IPS DF 6.9 (cell line): ENCODE measurements at regions not wholly inside any gene's neighbourhood (a gene's known extent, or its start where the extent isn't known, plus 50 kb on each side); places are given as distances from the start of the nearest gene placed in this dataset.
"Not testable (repeated sequence)": the region's sequence is repeated elsewhere in the genome, so short reads cannot be mapped to it uniquely, and the experiment has no call there.

Experiments used
- DNase-seq: peaks from one replicate; pipeline ENCODE4 v3.0.0-alpha.2; 2013; ENCODE audit warnings: low read depth, low spot score
- H3K27ac ChIP-seq: one replicate; pipeline ENCODE4 v1.5.1; 2013; ENCODE audit warnings: low read length, control low read depth
- H3K27me3 ChIP-seq: 2 replicates; pipeline ENCODE4 v1.6.1; 2013; ENCODE audit warnings: mild to moderate bottlenecking, low read length; ENCODE audit not compliant: control insufficient read depth, insufficient read depth
- H3K36me3 ChIP-seq: 2 replicates; pipeline ENCODE4 v1.6.1; 2013; ENCODE audit warnings: low read length; ENCODE audit not compliant: control insufficient read depth, insufficient read depth
- H3K4me1 ChIP-seq: 2 replicates; pipeline ENCODE4 v1.6.1; 2013; ENCODE audit warnings: low read length; ENCODE audit not compliant: control insufficient read depth, insufficient read depth
- H3K4me3 ChIP-seq: 2 replicates; pipeline ENCODE4 v1.5.1; 2013; ENCODE audit warnings: mild to moderate bottlenecking, low read length
- H3K9me3 ChIP-seq: 2 replicates; pipeline ENCODE4 v1.6.1; 2013; ENCODE audit warnings: low read length, inconsistent platforms; ENCODE audit not compliant: control insufficient read depth, insufficient read depth
- WGBS: extraction: QIAGEN DNeasy Blood & Tissue Kit; methylation state at CpG from one replicate; pipeline ENCODE4 v1.1.7; 2013; ENCODE audit warnings: mixed read lengths, missing lambda C conversion rate; ENCODE audit not compliant: insufficient read length, insufficient coverage; 5-methylcytosine and 5-hydroxymethylcytosine counted together

- H3K4me1 ChIP-seq, H3K4me3 ChIP-seq, H3K36me3 ChIP-seq, DNase-seq, H3K27ac ChIP-seq, H3K9me3 ChIP-seq, H3K27me3 ChIP-seq: not testable (repeated sequence)
- whole genome bisulfite sequencing: no CpG with 5 or more reads among the region's 5 CpGs
These were observed 117.1 kb upstream of the ECI2 start for GRCh38 chr6:4252445-4252844.

DNA sequence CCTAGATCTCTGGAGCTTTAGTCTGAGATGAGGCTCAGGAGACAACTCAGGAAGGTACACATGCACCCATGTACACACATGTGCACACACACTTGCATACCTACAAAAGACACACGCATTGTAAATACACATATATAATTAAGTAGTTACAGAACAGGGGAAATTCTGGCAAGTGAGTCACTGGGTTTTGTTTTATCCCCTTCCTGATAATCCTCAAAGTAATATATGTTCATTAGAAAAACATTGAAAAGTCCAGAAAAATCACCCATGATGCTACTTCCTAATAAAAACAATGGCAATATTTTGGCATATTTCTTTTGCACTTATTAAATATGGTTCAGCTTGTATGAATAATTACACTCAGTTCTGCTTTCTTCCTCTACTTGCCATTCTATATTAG, 115.3 kb upstream of the ECI2 start:
- WGBS: no CpG with 5 or more reads among the region's 1 CpG
- Histone ChIP-seq H3K27me3 (no peaks in the 10 kb centered on the region), H3K4me1 (no peaks in the 10 kb centered on the region), H3K9me3 (no peaks in the 10 kb centered on the region), H3K4me3 (no peak overlapping the region), H3K27ac (no peak overlapping the region), H3K36me3 (no peaks in the 10 kb centered on the region)
- no peak for DNase-seq

- not testable (repeated sequence) for H3K4me1 ChIP-seq, H3K4me3 ChIP-seq, H3K36me3 ChIP-seq, H3K9me3 ChIP-seq, H3K27ac ChIP-seq, DNase-seq, H3K27me3 ChIP-seq
- WGBS: no CpG with 5 or more reads among the region's 1 CpG
These were observed 108.5 kb upstream of the ECI2 start for GRCh38 chr6:4243832-4244231.

DNA sequence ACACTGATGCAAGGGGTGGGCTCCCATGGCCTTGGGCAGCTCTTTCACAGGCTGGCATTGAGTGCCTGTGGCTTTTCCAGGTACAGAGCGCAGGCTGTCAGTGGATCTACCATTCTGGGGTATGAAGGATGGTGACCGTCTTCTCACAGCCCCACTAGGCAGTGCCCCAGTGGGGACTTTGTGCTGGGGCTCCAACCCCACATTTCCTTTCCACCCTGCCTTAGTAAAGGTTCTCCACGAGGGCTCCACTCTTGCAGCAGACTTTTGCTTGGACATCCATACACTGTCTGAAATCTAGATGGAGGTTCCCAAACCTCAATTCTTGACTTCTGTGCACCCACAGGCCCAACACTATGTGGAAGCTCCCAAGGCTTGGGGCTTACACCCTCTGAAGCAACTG, 107.9 kb upstream of the ECI2 start:
- Histone ChIP-seq H3K27ac (no peak overlapping the region), H3K36me3 (no peaks in the 10 kb centered on the region), H3K27me3 (no peaks in the 10 kb centered on the region), H3K4me3 (no peak overlapping the region), H3K4me1 (no peaks in the 10 kb centered on the region), H3K9me3 (no peaks in the 10 kb centered on the region; the same call in 1 of the 2 replicates)
- WGBS: no CpG with 5 or more reads among the region's 3 CpGs
- DNase-seq: no peak

DNA sequence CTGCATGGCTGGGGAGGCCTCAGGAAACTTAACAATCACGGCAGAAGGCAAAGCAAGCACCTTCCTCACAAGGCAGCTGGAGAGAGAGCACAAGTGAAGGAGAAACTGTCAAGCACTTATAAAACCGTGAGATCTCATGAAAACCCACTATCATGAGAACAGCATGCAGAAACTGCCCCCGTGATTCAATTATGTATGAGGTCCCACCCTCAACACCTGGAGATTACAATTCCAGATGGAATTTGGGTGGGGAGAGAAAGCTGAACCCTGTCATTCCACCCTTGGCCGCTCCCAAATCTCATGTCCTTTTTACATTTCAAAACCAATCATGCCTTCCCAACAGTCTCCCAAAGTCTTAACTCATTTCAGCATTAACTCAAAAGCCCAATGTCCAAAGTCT, 107.2 kb upstream of the ECI2 start:
- H3K36me3 ChIP-seq: no peaks in the 10 kb centered on the region
- H3K4me3 ChIP-seq: no peak overlapping the region
- H3K27me3 ChIP-seq: no peaks in the 10 kb centered on the region
- no peak for DNase-seq
- H3K27ac ChIP-seq: no peak overlapping the region
- WGBS: no CpG with 5 or more reads among the region's 4 CpGs
- H3K4me1 ChIP-seq: no peaks in the 10 kb centered on the region
- H3K9me3 ChIP-seq: no peaks in the 10 kb centered on the region; the same call in 1 of the 2 replicates

- Histone ChIP-seq H3K9me3 (no peaks in the 10 kb centered on the region; the same call in 1 of the 2 replicates), H3K27ac (no peak overlapping the region), H3K36me3 (no peaks in the 10 kb centered on the region), H3K4me1 (no peaks in the 10 kb centered on the region), H3K4me3 (no peak overlapping the region), H3K27me3 (no peaks in the 10 kb centered on the region)
- no peak for DNase-seq
- no CpG with 5 or more reads among the region's 2 CpGs for WGBS
These were observed 104.8 kb upstream of the ECI2 start for GRCh38 chr6:4240148-4240547.

GRCh38 chr6:4225161-4225872, 89.9 kb upstream of the ECI2 start:
- H3K9me3 ChIP-seq: no peaks in the 10 kb centered on the region
- no CpG with 5 or more reads among the region's 9 CpGs for WGBS
- no peak for DNase-seq
- H3K4me1 ChIP-seq: no peaks in the 10 kb centered on the region
- H3K27ac ChIP-seq: no peak overlapping the region
- no peak overlapping the region for H3K4me3 ChIP-seq
- no peaks in the 10 kb centered on the region for H3K36me3 ChIP-seq
- H3K27me3 ChIP-seq: no peaks in the 10 kb centered on the region

DNA sequence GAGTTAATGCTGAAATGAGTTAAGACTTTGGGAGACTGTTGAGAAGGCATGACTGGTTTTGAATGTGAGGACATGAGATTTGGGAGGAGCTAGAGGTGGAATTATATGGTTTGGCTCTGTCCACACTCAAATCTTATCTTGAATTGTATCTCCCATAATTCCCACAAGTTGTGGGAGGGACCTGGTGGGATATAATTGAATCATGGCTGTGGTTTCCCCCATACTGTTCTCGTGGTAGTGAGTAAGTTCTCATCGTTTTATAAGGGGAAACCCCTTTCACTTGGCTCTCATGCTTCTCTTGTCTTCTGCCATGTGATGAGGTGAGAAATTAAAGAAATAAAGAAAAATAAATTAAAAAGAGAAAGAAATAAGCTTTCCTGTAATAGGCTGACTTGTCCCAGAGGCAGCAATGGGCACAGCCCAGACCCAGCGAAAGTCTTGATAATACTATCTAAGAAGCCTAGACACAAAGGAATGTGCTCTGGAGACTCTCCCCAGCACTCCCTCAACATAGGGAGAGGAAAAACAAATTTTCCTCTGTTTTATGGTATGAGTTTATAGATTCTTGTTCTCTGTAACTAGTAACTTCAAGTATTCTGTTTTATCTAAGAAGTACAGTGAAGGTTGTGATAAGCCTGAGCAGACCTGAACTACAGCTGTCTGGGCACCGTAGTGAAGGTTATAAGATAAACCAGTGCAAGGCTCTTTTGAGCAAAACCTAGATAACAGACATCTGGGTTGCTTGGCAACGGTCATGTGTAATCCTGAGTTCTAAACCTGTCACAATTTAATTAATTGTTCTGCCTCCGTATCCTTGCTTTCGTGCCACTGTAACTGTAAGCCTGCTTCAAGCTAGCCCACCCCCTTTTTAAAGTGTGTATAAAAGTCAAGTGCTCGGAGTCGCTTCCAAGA, 88.9 kb upstream of the ECI2 start:
- H3K27me3 ChIP-seq: no peaks in the 10 kb centered on the region
- no CpG with 5 or more reads among the region's 9 CpGs for whole genome bisulfite sequencing
- H3K36me3 ChIP-seq: no peaks in the 10 kb centered on the region
- no peaks in the 10 kb centered on the region for H3K9me3 ChIP-seq
- H3K4me3 ChIP-seq: no peak overlapping the region
- no peak overlapping the region for H3K27ac ChIP-seq
- no peaks in the 10 kb centered on the region for H3K4me1 ChIP-seq
- no peak for DNase-seq

DNA sequence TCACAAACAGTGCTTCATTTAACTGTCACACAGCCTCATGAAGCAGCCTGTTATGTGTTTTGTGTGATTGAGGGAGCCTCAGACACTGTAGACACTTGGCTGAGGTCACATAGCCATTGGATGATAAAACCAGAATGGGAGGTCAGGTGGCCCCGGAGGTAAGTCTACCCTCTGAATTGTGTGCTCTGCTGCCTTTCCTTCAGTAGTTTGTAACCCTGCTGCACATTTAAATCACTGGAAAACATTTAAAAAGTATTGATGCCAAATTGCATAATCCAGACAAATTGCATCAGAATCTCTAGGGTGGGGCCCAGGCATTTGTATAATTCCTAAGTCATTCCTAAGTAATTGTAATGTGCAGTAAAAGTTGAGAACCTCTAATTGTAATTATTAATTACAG, 85.2 kb upstream of the ECI2 start:
- Histone ChIP-seq H3K27ac (no peak overlapping the region), H3K36me3 (no peaks in the 10 kb centered on the region), H3K27me3 (no peaks in the 10 kb centered on the region), H3K4me1 (0 out of 2 replicates have a peak, but pooled peaks cover 2% of the 10 kb centered on the region), H3K9me3 (no peaks in the 10 kb centered on the region), H3K4me3 (no peak overlapping the region)
- DNase-seq: no peak
- no CpG with 5 or more reads among the region's 1 CpG for WGBS

DNA sequence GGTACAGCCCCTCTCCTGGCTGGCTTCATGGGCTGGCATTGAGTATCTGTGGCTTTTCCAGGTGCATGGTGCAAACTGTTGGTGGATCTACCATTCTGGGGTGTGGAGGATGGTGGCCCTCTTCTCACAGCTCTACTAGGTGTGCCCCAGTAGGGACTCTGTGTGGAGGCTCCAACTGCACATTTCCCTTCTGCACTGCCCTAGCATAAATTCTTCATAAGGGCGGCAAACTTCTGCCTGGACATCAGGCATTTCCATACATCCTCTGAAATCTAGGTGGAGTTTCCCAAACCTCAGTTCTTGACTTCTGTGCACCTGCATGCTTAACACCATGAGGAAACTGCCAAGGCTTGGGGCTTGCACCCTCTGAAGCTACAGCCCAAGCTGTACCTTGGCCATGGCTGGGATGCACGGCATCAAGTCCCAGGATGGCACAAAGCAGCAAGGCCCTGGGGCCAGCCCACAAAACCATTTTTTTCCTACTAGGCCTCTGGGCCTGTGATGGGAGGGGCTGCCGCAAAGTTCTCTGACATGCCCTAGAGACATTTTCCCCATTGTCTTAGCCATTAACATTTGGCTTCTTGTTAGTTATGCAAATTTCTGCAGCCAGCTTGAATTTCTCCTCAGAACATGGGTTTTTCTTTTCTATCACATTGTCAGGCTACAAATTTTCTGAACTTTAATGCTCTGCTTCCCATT, 83.4 kb upstream of the ECI2 start:
- WGBS: no CpG with 5 or more reads among the region's 3 CpGs
- H3K9me3 ChIP-seq, H3K27me3 ChIP-seq, H3K36me3 ChIP-seq, H3K4me3 ChIP-seq, H3K27ac ChIP-seq, DNase-seq, H3K4me1 ChIP-seq: not testable (repeated sequence)
